Hematopoietic multipotent progenitor cell treated with erythropoietin and hydrocortisone succinate and interleukin-3 and kit ligand, for 6 days (in vitro differentiated cells): ENCODE measurements at regions not wholly inside any gene's neighbourhood (a gene's known extent, or its start where the extent isn't known, plus 50 kb on each side); places are given as distances from the start of the nearest gene placed in this dataset.

ENCODE experiments used
- DNase-seq: peaks from one replicate; pipeline ENCODE4 v3.0.0-alpha.2; 2015

DNA sequence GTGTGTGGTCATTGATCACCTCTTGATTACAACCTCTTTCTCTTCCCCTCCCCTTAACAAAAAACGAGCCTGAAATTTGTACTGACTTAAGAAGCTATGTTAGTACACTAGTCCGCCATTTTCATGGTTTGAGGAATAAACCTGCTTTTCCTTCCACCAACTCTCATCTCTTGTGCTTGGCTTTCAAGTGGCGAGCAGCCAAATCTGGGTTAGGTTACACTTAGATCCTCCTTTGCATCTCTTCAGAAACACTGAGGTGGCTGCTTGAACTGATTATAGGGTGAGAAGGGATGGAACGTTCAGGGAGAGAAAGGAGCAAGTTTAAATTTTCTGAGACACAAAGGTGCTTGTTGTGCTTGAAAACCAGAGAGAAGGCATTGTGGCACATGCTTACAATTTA is 2171.4 kb downstream of the LRRC4C start:
- no peak for DNase-seq

DNA sequence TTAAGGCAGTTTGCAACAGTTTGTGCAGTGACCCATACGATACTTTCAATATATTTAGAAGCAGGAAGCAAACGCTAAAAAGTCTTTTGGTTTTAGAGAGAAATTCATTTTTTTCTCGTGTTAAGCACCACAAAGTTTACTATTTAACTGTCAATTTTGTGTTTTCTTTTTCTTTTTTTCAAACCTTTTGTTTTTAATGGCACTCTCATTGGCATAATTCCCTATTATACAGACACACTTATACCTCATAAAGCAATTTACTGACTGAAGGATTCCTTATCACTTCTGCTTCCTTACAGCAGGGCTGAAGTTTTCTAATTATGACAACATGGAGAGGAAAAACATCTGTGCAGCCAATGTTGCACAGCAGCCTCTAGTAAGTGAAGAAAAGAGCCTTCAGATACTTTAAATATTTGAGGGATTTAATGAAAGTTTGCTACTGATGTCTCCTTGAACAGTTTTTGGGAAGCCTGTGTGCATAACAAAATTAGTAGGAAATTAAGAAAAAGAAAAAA is 2191.2 kb downstream of the LRRC4C start:
- no peak for DNase-seq

DNA sequence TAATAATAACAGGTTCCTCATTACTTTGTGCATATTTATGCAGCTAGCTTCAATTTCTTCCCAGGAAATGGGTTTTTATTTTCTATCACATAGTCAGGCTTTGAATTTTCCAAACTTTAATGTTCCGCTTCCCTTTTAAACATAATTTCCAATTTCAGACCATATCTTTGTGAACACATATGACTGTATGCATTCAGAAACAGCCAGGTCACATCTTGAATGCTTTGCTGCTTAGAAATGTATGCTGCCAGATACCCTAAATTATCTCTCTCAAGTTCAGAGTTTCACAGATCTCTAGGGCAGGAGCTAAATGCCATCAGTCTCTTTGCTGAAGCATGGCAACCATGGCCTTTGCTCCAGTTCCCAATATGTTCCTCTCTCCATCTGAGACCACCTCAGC is 2203.8 kb downstream of the LRRC4C start:
- DNase-seq: no peak

DNA sequence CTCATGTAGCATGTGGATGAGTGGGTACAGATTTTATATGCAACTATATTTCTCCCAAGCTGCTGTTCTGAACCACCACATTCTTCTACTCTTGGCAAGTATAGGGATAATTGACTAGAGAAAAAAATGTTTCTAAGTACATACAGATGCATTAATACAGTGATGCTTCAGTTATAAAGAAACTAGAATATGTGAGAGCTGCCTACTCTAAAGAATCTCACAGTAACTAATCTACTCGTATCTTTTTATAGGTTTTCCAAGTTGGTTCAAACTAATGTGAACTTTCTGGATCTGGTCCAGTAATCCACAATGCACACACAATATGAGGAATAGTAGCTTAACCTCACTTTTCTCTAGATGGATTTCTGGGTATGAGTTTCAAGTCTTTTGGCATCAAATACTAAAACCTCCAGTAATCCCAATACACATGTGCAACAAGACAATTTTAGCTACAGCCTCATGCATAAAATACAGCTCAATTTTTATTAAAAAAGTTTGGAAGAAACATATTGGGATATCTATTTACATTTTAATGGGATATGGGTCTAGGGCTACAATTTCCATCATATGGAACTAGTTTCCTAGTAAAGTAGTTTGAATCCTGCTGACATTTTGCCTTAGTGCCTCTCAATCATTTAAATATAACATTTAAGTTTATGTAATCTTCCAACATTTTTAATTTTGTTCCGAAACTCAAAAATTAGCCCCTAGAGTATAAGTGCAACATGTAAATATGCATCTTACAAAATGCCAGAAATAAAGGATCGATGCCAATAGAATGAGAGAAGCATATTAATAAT is 2209.7 kb downstream of the LRRC4C start:
- DNase-seq: no peak

DNA sequence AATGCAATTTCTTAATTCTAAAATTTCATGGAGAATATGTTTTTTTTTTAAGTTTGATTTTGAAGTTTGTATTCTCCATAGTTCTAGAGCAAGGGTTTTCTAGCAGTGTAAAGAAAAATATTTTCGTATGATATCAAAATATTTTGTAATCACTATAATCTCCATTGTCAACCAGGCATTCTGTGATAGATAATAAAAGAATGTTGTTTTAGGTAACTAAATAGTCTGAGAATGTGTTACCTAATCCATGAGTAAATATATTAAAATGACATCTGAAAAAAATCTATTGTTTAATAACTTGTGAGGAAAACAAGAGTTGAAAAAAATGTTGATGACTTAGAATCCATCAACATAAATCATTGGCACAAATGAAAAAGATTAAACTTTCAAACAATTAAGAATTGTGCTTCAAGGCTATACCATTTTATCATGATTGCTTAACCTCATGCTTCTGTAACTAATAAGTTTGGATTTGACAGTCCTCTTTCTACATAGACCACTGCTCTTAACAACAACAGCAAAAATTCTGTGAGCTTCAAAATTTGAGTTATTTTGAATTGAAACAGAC is 2211.8 kb downstream of the LRRC4C start:
- no peak for DNase-seq

DNA sequence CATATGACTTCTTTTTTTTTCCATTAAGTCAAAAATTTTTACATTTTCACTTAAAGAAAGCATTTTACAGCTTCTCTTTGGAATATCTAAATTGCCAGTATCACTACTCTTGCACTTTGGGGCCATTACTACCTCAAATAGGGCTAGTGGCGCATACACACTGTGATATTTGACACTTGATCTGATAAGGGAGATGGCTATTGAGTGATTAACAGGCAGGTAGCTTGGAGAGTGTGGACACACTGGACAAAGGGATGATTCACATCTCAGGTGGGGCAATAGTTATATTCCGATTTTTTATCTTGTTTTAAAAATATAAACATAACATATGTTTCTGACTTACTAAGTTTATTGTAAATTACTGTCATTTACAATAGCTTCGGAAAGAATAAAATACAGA is 2219.9 kb downstream of the LRRC4C start:
- no peak for DNase-seq

DNA sequence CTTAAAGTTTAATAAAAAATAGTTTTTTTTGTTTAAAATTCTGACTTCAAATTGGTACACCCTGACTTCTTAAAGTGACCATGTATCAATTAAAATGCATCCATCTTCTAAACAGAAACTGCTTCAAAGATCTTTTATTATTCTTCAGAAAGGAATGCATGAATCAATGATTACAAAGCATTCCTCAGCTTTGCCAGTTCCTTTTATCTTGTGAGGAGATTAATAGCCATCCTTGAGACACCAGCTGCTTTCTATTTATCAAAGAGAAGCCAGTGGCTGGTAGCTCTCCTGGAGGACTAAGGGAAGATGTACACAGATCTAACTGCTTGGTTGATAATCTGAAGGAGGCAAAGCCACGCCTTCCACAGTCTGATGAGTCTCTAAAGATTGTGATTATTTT is 2222.5 kb downstream of the LRRC4C start:
- DNase-seq: no peak

DNA sequence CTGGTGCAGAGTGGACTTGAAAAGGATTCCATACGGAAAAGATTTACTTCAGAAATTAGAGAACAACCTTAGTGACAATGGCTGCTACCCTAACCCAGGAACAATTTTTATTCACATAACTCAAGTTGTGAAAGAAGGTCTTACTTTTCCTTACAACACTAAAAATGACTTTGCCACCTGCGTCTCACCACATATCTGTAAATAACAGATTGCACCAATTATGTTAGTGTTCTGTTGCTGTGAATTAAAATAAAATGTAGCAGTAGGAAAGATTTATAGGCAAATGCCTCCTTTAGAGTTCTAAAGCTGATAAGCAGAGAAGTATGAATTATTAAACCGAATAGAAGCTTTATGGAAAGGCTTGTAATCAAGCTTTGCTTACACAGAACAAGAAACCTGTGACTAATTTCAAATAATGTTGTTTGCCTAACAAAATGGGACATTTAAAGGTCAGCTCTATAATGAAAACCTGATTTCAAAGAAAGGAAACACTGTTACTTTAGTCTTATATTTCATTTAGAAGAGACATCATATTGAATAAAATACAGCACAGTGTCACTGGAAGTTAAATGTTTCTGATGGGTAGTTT is 2237.8 kb downstream of the LRRC4C start:
- no peak for DNase-seq

DNA sequence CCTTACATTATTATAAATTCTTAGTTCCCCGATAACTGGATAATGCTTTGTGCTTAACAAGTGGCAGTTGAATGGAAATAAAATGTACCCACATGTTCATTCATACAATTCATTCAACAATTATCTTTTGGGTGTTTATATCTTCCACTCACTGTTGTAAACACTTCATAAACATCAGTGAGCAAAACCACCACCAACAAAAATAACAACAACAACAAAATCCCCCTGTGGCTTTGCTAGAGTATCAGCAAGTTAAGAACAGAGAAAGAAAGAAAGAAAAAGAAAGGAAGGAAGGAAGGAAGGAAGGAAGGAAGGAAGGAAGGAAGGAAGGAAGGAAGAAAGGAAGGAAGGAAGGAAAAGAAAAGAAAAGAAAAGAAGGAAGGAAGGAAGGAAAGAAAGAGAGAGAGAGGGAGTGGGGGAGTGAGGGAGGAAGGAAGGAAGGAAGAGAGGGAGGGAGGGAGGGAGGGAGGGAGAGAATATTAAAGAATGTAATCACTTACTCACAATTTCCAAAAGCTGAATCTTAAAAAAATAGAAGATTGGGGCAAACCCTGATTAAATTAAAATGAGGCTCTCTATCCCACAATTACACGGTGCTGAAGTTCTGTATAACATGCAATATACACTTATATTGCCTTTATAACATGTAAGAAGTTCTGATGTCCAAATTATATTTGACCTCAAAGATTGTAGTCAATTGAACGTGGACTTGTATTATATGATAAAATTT is 2238.8 kb downstream of the LRRC4C start:
- no peak for DNase-seq

DNA sequence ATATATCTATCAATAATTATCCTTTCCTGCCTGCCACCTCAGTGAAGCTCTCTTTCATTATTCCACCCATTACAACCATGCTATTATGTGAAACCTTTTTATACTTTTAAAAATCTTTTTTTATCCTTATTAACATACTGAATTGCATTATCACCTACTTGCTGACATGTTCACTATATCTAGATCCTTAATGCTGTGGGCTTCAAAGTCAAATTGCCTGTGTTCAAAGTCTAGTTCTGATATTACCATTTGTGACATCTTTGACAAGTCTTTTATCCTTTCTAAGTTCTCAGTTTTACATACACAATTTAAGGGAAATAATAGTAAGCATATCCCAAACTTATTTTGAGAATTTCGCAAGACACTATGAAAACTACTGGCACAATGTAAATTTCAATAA is 2239.4 kb downstream of the LRRC4C start:
- no peak for DNase-seq

DNA sequence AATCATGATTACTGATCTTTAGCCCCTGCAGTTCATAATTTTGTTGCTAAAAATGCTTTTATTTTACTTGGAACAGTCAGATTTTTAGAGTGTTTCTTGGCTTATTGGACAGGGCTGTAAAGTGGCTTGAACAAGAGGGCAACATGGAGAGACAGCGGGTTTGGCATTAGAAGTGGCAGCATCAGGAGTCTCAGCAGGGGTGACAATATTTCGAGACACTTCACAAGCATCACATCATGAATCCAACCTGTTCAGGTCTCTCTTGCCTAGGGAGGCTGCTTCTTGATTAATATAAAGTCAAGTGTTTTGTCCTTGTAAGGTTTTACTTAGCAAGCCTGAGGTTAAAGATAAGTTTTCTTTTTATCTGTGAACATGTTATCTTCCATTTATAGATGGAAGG is 2249.5 kb downstream of the LRRC4C start:
- DNase-seq: no peak

DNA sequence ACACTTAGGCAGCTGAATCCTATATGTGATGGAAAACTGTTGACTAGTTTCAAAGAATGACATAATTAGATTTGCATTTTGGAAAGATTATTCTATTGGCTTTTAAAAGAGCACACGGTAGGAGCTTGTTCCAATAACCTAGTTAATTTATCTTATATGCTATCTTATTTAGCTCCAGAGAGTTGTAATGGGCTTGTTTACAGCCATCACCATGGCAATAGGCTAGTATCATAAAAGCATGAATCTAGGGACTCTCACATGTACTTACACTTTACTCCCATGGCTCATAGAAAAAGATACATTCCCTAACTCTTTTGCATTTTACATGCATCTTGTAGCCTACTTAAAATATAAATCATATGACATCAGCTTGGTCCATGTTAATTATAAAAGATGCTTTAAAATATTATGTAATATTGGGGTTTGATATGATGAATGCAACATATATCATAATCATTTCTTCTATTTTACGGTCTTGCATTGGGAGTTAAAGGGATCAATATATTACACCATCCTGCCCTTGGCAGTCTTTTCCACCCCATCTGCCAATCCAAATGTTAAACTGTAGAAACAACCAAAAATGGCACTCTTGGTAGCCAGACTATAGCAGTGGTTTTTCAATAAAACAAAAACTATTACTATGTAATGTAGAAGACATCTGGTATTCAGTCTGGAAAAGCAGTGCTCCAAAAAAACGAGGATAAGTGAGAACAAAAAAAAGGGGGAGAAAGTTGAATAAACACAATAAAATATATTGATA is 2254.0 kb downstream of the LRRC4C start:
- DNase-seq: no peak

DNA sequence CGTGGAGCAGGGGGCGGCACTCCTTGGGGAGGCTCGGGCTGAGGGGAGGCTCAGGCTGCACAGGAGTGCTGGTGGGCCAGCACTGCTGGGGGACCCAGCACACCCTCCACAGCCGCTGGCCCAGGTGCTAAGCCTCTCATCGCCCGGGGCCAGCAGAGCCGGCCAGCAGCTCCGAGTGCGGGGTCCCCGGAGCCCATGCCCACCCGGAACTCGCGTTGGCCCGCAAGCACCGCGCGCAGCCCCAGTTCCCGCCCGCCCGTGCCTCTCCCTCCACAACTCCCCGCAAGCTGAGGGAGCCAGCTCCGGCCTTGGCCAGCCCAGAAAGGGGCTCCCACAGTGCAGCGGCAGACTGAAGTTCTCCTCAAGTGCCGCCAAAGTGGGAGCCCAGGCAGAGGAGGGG is 2266.8 kb downstream of the LRRC4C start:
- no peak for DNase-seq

DNA sequence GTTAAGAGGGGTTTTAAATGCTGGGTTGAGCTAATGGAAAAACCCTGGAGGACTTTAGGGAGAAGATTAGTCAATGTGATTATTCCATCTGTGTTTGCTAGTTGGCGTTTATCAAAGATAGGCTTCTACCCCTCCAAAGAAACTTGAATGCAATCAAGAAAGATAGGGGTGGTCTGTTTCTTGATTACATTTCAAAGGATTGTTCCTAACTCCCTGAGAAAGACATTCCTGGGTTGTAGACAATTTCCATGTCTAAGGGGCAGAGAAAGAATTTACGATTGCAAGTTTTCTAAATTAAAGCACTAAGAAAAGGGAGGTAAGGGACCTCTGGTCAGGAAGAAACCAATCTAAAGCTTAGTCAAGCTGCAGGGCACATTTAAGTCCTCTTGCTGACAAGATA is 2268.7 kb downstream of the LRRC4C start:
- no peak for DNase-seq

DNA sequence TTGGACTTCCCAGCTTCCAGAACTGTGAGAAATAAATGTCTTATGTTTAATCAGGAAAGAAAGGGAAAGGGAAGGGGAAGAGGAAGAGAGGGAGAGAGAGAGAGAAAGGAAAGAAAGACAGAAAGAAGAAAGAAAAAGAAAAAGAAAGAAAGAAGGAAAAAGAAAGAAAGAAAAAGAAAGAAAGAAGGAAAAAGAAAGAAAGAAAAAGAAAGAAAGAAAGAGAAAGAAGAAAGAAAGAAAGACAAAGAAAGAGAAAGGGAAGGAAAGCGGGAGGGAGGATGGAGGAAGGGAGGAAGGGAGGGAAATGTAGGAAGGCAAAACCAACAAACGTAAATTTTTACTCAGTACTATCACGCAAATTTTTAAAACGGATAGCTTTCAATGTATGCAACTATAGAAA is 2281.8 kb downstream of the LRRC4C start:
- DNase-seq: no peak

DNA sequence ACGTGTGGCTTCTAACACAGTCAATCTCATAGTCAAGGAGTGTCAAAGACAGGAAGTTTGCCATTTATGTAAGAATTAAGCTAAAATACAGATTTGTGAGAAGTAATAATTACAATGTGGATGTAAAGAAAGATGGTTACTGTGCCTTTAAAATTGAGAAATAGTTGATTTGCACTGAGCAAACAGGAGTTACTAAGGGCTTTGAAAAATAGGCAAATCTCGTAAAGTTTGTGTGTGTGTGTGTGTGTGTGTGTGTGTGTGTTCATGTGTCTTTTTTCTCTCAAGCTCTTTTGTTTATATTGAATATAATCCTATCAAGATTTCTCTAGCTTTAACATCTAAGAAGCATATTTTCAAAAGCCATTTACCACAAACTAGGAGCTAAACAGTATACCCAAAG is 2284.5 kb downstream of the LRRC4C start:
- DNase-seq: no peak

DNA sequence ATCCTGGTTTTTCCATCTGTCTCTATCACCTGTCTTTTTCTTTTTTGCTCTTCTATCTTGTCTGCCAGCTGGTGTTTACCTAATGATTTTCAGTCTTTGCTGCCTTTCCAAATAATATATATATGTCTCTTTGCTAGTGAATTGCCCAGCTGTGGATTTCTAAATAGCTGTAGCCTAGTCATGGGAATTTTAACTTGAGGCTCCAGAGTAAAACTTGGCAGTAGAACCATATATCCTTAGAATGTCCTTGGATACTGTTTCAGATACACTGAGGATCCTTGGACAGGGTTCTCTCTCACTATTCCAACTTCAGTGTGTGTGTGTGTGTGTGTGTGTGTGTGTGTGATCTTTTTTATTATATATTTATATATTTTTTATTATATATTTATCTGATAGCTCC is 2285.3 kb downstream of the LRRC4C start:
- DNase-seq: no peak

DNA sequence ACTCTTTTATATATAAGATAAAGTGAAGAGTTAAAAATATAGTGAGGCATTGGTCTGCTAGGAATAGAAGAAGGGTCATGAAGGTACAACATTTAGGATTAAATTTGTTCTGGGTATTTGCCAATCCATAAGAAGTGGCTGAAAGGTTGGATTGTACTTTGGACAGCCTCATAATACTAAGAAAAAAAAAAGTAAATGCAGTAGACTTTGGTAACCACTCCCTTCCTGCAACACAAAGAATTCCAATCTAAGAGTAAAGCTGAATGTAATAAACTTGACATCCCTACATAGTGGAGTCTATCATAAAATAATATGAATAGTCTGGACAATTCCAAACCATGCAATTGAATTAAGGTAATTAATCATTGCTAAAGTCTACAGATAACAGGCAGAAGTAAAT is 2294.4 kb downstream of the LRRC4C start:
- no peak for DNase-seq

DNA sequence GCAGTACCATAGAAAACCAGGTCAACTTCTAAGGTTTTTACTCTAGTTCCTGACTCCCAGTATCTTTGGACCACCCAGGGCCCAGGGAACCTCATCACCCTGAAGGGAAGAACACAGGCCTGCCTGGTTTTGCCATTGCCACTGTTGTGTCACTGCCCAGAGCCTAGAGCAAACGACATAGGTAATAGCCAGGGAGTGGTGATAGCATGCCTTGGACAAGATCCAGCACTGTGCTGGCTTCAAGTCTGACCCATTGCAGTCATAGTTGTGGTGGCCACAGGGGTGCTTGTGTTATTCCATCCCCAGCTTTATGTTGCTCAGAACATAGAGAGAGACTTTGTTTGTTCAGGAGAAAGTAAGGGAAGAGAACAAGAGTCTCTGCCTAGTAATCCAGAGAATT is 2310.2 kb downstream of the LRRC4C start:
- DNase-seq: no peak

DNA sequence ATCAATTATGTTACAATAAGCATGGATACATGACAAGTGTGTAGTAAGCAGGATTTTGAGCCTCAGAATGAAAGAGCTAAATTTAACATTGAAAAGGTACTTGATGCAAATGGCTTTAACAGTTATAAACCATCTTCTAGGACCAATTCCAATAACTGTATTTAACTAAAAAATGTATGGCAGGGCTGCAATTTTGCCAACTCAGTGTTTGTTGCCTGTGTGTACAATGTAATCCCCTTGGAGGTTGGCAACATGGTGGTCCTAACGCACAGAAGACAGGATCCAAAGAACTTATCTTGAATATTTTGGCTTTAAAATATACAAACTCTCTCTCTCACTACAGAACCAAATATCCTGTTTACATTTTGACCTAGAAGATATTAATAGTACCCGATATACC is 2314.1 kb downstream of the LRRC4C start:
- DNase-seq: no peak

DNA sequence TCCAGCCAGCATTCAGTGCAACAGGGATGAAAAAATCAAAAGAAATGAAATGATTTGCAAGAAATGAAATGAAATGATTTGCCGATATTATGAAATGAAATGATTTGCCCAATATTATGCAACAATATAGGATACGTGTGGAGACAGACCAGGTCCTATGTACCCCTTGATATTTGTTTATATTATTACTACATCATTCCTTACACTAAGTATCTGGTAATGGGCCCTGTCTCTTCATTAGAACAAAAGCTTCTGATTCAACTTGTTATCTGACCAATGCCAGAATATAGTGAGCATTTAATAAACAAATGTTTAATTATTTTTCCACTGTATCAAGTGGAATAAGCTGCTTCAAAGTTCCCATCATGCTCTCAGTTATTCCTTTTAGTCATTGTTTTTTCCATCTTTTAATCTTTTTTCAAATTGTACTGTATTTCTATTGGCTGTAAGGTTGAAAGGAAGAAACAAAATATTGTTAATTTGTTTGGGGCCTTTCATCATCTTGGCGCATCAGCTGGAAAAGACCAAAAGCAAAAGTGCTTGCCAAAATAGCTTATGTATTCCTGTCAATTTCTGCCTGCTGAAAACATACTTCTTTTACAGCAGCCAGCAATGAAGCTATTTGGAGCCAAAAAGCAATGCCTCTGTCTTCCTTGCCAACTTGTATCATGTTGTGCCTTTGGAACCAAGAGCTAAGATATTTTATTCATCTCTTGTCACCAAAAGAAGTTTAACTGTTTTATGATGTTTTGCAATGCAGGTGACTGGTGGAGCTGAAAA is 2314.9 kb downstream of the LRRC4C start:
- DNase-seq: no peak

DNA sequence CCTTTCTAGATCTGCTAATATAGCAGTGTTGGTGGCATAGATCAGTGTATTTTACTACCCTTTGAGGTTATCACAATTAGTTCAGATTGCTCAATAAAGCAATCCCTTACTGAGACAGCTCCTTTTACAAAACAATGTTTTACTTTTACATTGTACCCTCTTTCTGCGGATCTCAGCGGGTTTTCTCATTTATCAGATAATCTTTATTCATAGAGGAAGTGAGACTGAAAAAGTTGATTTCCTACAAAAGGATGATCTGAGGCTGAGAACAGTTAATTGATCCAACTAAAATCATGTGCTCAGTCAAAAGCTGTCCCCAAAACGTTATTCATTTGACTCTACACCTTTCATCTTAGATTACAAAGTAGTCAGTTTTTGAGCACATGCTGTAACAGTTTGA is 2319.9 kb downstream of the LRRC4C start:
- DNase-seq: no peak
